ENCODE measurements at regions not wholly inside any gene's neighbourhood (a gene's known extent, or its start where the extent isn't known, plus 50 kb on each side); places are given as distances from the start of the nearest gene placed in this dataset.

- CTCF ChIA-PET = no interaction called here
- Histone ChIP-seq H3K9me3 (ENCODE audit: low read length) (no peaks in the 10 kb centered on the region), H3K36me3 (ENCODE audit: insufficient read depth, low read length) (no peaks in the 10 kb centered on the region), H3K4me3 (ENCODE audit: low read length) (no peak overlapping the region), H3K4me1 (ENCODE audit: insufficient read depth, low read length) (no peaks in the 10 kb centered on the region), H3K27me3 (ENCODE audit: insufficient read depth, low read length, poor library complexity, severe bottlenecking) (no peaks in the 10 kb centered on the region), H3K27ac (ENCODE audit: low read depth, low read length) (no peak overlapping the region)
- Mint-ChIP-seq H3K27me3 (peaks cover 0 to 2% of the 10 kb centered on the region in 2 donors), H3K36me3 (no peaks in the 10 kb centered on the region), H3K27ac (no peak overlapping the region), H3K9me3 (no peaks in the 10 kb centered on the region), H3K4me1 (no peaks in the 10 kb centered on the region), H3K4me3 (no peak overlapping the region)
- no peak for DNase-seq
- POLR2A ChIA-PET = no interaction called here
These were observed 296.4 kb downstream of the HACE1 start for GRCh38 chr6:104563306-104563705.

GRCh38 chr6:104559435-104560202 lies 300.1 kb downstream of the HACE1 start:
- peaks cover 2 to 4% of the 10 kb centered on the region in 2 donors for H3K27me3 Mint-ChIP-seq
- Histone ChIP-seq H3K9me3 (ENCODE audit: low read length) (no peaks in the 10 kb centered on the region), H3K27ac (ENCODE audit: low read depth, low read length) (no peak overlapping the region), H3K36me3 (ENCODE audit: insufficient read depth, low read length) (no peaks in the 10 kb centered on the region), H3K27me3 (ENCODE audit: insufficient read depth, low read length, poor library complexity, severe bottlenecking) (no peaks in the 10 kb centered on the region), H3K4me3 (ENCODE audit: low read length) (no peak overlapping the region), H3K4me1 (ENCODE audit: insufficient read depth, low read length) (no peaks in the 10 kb centered on the region)
- ChIA-PET POLR2A (no interaction called here), CTCF (no interaction called here)
- no peak overlapping the region for H3K27ac Mint-ChIP-seq
- no peak for DNase-seq
- no peaks in the 10 kb centered on the region for H3K4me1 Mint-ChIP-seq
- no peaks in the 10 kb centered on the region for H3K36me3 Mint-ChIP-seq
- no peaks in the 10 kb centered on the region for H3K9me3 Mint-ChIP-seq
- H3K4me3 Mint-ChIP-seq = no peak overlapping the region

GRCh38 chr6:104558746-104559145 lies 301.0 kb downstream of the HACE1 start:
- ChIA-PET CTCF (no interaction called here), POLR2A (no interaction called here)
- Histone ChIP-seq H3K4me3 (ENCODE audit: low read length) (no peak overlapping the region), H3K27me3 (ENCODE audit: insufficient read depth, low read length, poor library complexity, severe bottlenecking) (no peaks in the 10 kb centered on the region), H3K27ac (ENCODE audit: low read depth, low read length) (no peak overlapping the region), H3K4me1 (ENCODE audit: insufficient read depth, low read length) (no peaks in the 10 kb centered on the region), H3K36me3 (ENCODE audit: insufficient read depth, low read length) (no peaks in the 10 kb centered on the region), H3K9me3 (ENCODE audit: low read length) (no peaks in the 10 kb centered on the region)
- no peaks in the 10 kb centered on the region for H3K9me3 Mint-ChIP-seq
- H3K36me3 Mint-ChIP-seq = no peaks in the 10 kb centered on the region
- no peak for DNase-seq
- no peak overlapping the region for H3K27ac Mint-ChIP-seq
- H3K27me3 Mint-ChIP-seq = peaks cover 2 to 4% of the 10 kb centered on the region in 2 donors
- no peaks in the 10 kb centered on the region for H3K4me1 Mint-ChIP-seq
- H3K4me3 Mint-ChIP-seq = no peak overlapping the region

- DNase-seq = no peak
- Mint-ChIP-seq H3K36me3 (no peaks in the 10 kb centered on the region), H3K9me3 (peaks cover 0 to 2% (median 0%) of the 10 kb centered on the region in 5 donors), H3K27ac (no peak overlapping the region), H3K4me3 (no peak overlapping the region), H3K4me1 (no peaks in the 10 kb centered on the region), H3K27me3 (peaks cover 6 to 9% of the 10 kb centered on the region in 2 donors)
- no peak overlapping the region for H3K27ac ChIP-seq (ENCODE audit: low read depth, low read length)
- CTCF ChIA-PET = no interaction called here
- H3K9me3 ChIP-seq (ENCODE audit: low read length) = no peaks in the 10 kb centered on the region
- POLR2A ChIA-PET = no interaction called here
- no peaks in the 10 kb centered on the region for H3K36me3 ChIP-seq (ENCODE audit: insufficient read depth, low read length)
- no peak overlapping the region for H3K4me3 ChIP-seq (ENCODE audit: low read length)
- no peaks in the 10 kb centered on the region for H3K4me1 ChIP-seq (ENCODE audit: insufficient read depth, low read length)
- H3K27me3 ChIP-seq (ENCODE audit: insufficient read depth, low read length, poor library complexity, severe bottlenecking) = no peaks in the 10 kb centered on the region
These were observed 311.4 kb downstream of the HACE1 start for GRCh38 chr6:104548297-104548696.

GRCh38 chr6:104541411-104541810 lies 318.3 kb downstream of the HACE1 start:
- POLR2A ChIA-PET = no interaction called here
- CTCF ChIA-PET = no interaction called here
- Mint-ChIP-seq H3K9me3 (no peaks in the 10 kb centered on the region), H3K4me3 (no peak overlapping the region), H3K27ac (no peak overlapping the region), H3K36me3 (no peaks in the 10 kb centered on the region), H3K4me1 (no peaks in the 10 kb centered on the region), H3K27me3 (peaks cover 6 to 12% of the 10 kb centered on the region in 2 donors)
- Histone ChIP-seq H3K9me3 (ENCODE audit: low read length) (no peaks in the 10 kb centered on the region), H3K36me3 (ENCODE audit: insufficient read depth, low read length) (no peaks in the 10 kb centered on the region), H3K27ac (ENCODE audit: low read depth, low read length) (no peak overlapping the region), H3K4me3 (ENCODE audit: low read length) (no peak overlapping the region), H3K27me3 (ENCODE audit: insufficient read depth, low read length, poor library complexity, severe bottlenecking) (no peaks in the 10 kb centered on the region), H3K4me1 (ENCODE audit: insufficient read depth, low read length) (no peaks in the 10 kb centered on the region)
- DNase-seq = no peak

- no peak for DNase-seq
- Mint-ChIP-seq H3K4me1 (no peaks in the 10 kb centered on the region), H3K36me3 (no peaks in the 10 kb centered on the region), H3K9me3 (no peaks in the 10 kb centered on the region), H3K27me3 (peaks cover 5 to 12% of the 10 kb centered on the region in 2 donors), H3K4me3 (no peak overlapping the region), H3K27ac (no peak overlapping the region)
- no peaks in the 10 kb centered on the region for H3K4me1 ChIP-seq (ENCODE audit: insufficient read depth, low read length)
- H3K9me3 ChIP-seq (ENCODE audit: low read length) = no peaks in the 10 kb centered on the region
- H3K27me3 ChIP-seq (ENCODE audit: insufficient read depth, low read length, poor library complexity, severe bottlenecking) = no peaks in the 10 kb centered on the region
- H3K36me3 ChIP-seq (ENCODE audit: insufficient read depth, low read length) = no peaks in the 10 kb centered on the region
- ChIA-PET CTCF (no interaction called here), POLR2A (no interaction called here)
- no peak overlapping the region for H3K27ac ChIP-seq (ENCODE audit: low read depth, low read length)
- H3K4me3 ChIP-seq (ENCODE audit: low read length) = no peak overlapping the region
These were observed 319.0 kb downstream of the HACE1 start for GRCh38 chr6:104540743-104541142.

- no peak overlapping the region for H3K27ac ChIP-seq (ENCODE audit: low read depth, low read length)
These were observed 320.5 kb downstream of the HACE1 start for GRCh38 chr6:104539173-104539572.

GRCh38 chr6:104537872-104538271 lies 321.8 kb downstream of the HACE1 start:
- Histone ChIP-seq H3K36me3 (ENCODE audit: insufficient read depth, low read length) (no peaks in the 10 kb centered on the region), H3K4me3 (ENCODE audit: low read length) (no peak overlapping the region), H3K27ac (ENCODE audit: low read depth, low read length) (no peak overlapping the region), H3K4me1 (ENCODE audit: insufficient read depth, low read length) (no peaks in the 10 kb centered on the region), H3K27me3 (ENCODE audit: insufficient read depth, low read length, poor library complexity, severe bottlenecking) (no peaks in the 10 kb centered on the region), H3K9me3 (ENCODE audit: low read length) (no peaks in the 10 kb centered on the region)
- Mint-ChIP-seq H3K9me3 (no peaks in the 10 kb centered on the region), H3K4me1 (no peaks in the 10 kb centered on the region), H3K27me3 (peaks cover 2 to 8% of the 10 kb centered on the region in 2 donors), H3K4me3 (no peak overlapping the region), H3K27ac (no peak overlapping the region), H3K36me3 (no peaks in the 10 kb centered on the region)
- DNase-seq = no peak
- POLR2A ChIA-PET = no interaction called here
- CTCF ChIA-PET = interaction anchor here (1.7 kb wide), 1 partner anchor 12 kb away, joined by 7 read pairs; no protein-coding TSS in a partner anchor

More at GRCh38 chr6:104539173-104539572, 320.5 kb downstream of the HACE1 start:
- Histone ChIP-seq H3K4me3 (ENCODE audit: low read length) (no peak overlapping the region), H3K27me3 (ENCODE audit: insufficient read depth, low read length, poor library complexity, severe bottlenecking) (no peaks in the 10 kb centered on the region), H3K9me3 (ENCODE audit: low read length) (no peaks in the 10 kb centered on the region), H3K4me1 (ENCODE audit: insufficient read depth, low read length) (no peaks in the 10 kb centered on the region), H3K36me3 (ENCODE audit: insufficient read depth, low read length) (no peaks in the 10 kb centered on the region)
- H3K4me3 Mint-ChIP-seq = no peak overlapping the region
- H3K27me3 Mint-ChIP-seq = peaks cover 2 to 8% of the 10 kb centered on the region in 2 donors
- no peaks in the 10 kb centered on the region for H3K9me3 Mint-ChIP-seq
- H3K27ac Mint-ChIP-seq = no peak overlapping the region
- ChIA-PET CTCF (interaction anchor here (1.7 kb wide), 1 partner anchor 13 kb away, joined by 7 read pairs; no protein-coding TSS in a partner anchor), POLR2A (no interaction called here)
- DNase-seq = no peak
- no peaks in the 10 kb centered on the region for H3K4me1 Mint-ChIP-seq
- no peaks in the 10 kb centered on the region for H3K36me3 Mint-ChIP-seq
